MM.1S (cell line): ENCODE measurements at regions not wholly inside any gene's neighbourhood (a gene's known extent, or its start where the extent isn't known, plus 50 kb on each side); places are given as distances from the start of the nearest gene placed in this dataset.

Experiments
- EZH2 ChIP-seq: fragments of 300-600 bp; sonication (generic); optimal IDR thresholded peaks from 2 replicates; pipeline ENCODE3; 2017; ENCODE audit warnings: low read depth, mild to moderate bottlenecking, antibody characterized with exemption, low read length, mixed read lengths
- EZH2phosphoT487 ChIP-seq: fragments of 300-600 bp; sonication (generic); IDR thresholded peaks from 2 replicates; pipeline ENCODE4 v1.6.1; 2018; ENCODE audit warnings: antibody characterized with exemption, low read length
- TF ChIP-seq, protein P1 (sequence below): fragments of 300-600 bp; sonication (generic); IDR thresholded peaks from 2 replicates; pipeline ENCODE4 v1.5.1; 2016; ENCODE audit warnings: antibody characterized with exemption, low read length, mixed read lengths

DNA sequence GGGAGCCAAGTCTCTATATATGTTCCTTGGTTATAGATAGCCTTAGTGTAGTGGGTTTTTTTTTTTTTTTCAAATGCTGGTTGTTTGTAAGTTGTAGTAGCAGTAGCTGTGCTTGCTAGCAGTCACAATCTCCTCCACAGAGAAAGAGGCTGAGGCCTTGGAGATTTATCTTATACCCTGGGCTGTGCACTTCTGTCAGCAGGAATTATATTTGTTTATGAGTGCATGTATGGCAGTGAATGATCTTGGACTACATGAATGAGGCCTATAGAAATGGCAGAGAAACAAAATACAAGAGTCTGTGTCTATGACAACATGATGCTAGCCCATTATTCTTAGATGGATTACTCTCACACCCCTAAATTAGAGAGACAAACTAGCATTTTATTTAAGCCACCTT is 1674.2 kb upstream of the ADGRL3 start:
- TF ChIP-seq, protein P1, sequence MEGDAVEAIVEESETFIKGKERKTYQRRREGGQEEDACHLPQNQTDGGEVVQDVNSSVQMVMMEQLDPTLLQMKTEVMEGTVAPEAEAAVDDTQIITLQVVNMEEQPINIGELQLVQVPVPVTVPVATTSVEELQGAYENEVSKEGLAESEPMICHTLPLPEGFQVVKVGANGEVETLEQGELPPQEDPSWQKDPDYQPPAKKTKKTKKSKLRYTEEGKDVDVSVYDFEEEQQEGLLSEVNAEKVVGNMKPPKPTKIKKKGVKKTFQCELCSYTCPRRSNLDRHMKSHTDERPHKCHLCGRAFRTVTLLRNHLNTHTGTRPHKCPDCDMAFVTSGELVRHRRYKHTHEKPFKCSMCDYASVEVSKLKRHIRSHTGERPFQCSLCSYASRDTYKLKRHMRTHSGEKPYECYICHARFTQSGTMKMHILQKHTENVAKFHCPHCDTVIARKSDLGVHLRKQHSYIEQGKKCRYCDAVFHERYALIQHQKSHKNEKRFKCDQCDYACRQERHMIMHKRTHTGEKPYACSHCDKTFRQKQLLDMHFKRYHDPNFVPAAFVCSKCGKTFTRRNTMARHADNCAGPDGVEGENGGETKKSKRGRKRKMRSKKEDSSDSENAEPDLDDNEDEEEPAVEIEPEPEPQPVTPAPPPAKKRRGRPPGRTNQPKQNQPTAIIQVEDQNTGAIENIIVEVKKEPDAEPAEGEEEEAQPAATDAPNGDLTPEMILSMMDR: no peak
- no peak for TF ChIP-seq EZH2
- no peak for TF ChIP-seq EZH2phosphoT487
